ENCODE measurements at regions not wholly inside any gene's neighbourhood (a gene's known extent, or its start where the extent isn't known, plus 50 kb on each side); places are given as distances from the start of the nearest gene placed in this dataset.

DNA sequence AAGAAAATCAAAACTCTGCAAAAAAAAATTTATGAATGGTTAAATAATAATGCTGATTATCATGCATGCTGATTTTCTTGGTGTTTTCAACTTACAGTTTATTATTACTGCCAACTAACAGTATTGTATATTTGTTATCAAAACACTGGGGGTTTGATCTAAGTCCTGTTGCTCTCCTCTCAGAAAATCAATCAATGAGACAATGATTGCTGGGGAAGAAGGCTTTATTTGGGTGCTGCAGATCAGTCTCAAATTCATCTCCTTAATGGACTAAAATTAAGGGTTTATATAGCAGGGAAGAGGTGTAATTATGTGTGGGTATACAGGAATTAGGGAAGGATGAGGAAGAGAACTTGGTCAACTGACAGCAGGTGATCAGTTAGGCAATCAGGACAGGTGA, 565.5 kb upstream of the CDH6 start:
- DNase-seq (ENCODE audit: insufficient read length, low spot score) (no peak), FAIRE-seq (peak; percentile 23)

DNA sequence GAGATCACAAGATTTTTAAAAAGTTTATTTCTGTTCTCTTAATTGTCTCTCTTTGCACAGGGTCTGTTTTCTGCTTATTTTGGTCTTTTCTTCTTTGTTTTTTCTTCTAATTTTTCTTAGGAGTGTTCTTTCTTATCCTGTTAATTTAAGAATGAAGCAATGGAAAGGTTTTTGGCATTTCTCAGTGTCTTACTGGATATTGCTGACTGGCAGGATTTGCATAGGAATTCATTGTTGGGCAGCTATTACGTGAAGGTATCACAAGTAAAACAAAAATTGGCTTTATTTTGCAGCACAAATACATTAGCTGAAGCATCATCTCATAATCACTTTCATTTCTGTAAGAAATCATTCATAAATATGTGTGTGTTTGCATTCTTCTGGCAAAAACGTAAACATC, 566.9 kb upstream of the CDH6 start:
- no peak for FAIRE-seq

DNA sequence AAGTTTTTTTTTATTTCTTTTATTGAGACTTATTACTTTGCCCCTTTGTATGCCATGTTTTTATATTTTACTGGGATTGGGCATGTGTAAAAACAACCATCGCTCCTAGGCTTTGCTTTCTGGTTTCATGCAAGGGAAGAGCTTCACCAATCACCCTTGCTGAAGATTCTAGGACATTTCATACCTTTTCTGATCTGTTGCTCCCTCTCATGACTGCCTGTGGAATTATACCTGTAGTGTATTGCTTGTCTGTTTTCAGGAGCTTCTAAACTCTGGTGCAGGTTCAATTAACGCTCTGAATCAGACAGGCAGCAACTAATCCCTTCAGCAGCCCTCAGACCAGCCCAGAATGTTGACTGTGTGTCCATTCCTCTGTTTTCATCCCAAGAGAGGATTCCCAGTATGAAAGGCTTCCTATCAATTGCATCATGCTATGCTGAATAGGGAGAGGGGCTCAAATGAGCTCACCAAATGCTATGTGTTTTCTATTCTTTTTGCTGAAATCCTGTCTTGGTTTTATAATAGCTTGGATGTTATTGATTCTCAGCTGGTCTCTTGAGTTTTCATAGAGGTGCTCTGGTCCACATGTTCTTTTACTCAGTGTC, 572.9 kb upstream of the CDH6 start:
- FAIRE-seq (peak; percentile 38), DNase-seq (ENCODE audit: insufficient read length, low spot score) (no peak)

More for the DNA sequence above, 566.9 kb upstream of the CDH6 start:
- no peak for DNase-seq (ENCODE audit: insufficient read length, low spot score)

DNA sequence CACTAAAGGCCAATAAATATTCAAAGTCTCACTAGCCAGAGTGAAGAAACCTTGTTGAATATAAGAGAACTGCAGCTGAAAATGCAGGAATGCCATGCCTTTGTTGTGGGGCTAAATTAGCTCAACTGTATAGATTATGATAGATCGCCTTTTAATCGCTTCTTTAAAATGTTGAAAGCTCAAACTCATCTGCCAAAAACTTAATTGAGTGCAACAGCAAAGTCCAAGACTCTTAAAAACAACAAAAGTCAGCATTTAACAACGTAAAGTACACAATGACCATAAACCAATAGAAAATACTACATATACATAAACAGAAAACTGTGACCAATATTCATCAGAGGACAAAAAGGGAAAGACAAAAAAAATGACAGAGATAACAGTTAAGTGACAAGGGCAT, 585.0 kb upstream of the CDH6 start:
- no peak for FAIRE-seq
- no peak for DNase-seq (ENCODE audit: insufficient read length, low spot score)

DNA sequence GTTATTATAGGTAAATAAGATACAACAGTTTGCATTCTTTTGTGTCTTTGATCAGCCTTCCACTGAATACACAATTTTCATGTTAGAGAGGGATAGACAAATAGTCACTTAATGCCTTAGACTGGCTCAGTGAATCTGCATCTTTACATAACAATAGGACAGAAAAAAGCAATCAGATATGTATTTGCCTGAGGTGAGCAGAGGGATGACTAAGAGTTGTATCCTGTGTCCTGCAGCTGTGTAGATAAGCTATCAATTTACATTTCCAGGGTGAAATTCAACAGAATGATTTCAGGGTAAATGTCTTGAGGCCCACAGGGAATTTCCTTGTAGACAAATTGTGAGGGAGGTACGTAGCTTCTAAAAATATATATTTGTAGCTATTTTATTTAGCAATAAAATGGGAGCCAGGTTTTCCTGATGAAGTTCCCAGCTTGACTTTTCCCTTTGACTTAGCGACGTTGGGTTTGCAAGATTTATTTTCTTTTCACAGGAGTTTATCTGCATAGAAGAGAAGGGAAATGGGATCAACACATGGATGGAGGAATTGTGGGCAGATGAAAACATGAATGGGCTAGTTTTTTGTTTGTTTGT, 586.1 kb upstream of the CDH6 start:
- DNase-seq (ENCODE audit: insufficient read length, low spot score), result no peak
- peak; percentile 13 for FAIRE-seq

DNA sequence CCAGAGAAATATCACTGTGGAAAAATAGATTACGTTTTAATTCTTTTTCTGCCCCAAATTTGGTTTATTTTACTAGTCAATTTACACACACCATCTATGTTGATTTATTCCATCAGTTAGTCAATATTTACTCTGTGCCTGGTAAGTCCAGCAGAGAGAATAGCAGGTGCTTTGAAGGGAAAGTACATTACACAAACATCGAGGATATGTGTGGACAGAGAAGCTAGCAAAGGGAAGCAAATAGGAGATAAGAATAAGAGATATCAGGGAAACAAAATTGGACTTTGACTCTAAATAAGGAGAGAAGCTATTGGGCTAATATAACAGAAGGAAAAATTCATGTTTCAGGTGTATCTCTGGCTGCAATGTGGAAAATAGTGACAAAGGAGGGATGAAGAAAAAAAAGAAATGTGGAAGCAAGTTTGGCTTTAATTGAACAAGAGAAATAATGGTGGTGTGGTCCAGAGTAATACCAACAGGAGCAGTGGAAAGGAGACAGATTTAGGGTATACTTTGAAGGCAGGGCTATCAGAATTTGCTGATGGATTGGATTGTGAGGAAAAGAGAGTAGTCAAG, 587.7 kb upstream of the CDH6 start:
- DNase-seq (ENCODE audit: insufficient read length, low spot score), result no peak

DNA sequence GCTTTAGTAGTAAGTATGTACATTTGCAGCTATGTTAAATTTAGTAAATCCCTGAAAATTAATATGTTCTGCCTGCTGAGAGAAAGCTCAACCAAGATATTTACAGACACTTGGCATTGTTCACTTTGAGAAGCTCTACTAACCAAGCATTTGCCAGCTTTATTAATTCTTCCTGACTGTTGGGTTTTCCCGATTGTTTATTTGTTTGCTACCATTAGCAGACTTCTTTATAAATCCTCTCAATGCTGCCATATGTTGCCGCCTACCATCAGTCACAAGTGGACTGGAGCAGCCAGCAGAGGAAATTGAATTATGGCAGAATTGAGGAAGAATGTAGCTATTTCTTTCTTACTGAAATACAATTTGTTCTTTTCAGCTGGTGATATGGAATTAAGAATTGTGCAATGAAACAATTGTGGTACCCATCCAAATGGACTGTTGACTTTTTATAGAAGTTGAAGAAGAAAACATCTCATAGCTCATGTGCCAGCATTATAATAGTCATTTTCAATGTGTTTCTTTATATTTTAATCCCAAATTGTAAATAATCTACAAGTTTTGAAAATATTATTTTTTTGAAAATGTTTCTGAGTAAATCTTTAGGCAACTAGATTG, 588.7 kb upstream of the CDH6 start:
- DNase-seq (ENCODE audit: insufficient read length, low spot score) (no peak), FAIRE-seq (no peak)

More for the DNA sequence above, 587.7 kb upstream of the CDH6 start:
- no peak for FAIRE-seq

DNA sequence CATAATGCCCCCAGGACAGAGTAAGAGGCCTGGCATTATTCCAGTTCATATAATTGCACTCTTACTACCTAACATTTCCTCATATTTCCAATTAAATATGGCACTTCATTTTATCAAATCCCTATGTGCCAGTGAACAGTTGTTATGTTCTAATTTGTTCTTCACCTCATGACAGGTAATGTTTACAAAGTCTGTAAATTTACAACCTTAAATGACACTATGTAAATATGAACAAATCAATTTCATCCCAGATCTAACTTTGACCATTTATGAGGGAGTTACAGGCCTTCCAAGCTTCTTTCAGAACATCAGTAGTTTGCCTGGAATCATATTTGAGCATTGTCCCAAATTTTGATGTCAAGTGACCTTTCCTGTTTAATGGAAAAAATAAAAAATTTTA, 592.6 kb upstream of the CDH6 start:
- no peak for DNase-seq (ENCODE audit: insufficient read length, low spot score)
- no peak for FAIRE-seq

DNA sequence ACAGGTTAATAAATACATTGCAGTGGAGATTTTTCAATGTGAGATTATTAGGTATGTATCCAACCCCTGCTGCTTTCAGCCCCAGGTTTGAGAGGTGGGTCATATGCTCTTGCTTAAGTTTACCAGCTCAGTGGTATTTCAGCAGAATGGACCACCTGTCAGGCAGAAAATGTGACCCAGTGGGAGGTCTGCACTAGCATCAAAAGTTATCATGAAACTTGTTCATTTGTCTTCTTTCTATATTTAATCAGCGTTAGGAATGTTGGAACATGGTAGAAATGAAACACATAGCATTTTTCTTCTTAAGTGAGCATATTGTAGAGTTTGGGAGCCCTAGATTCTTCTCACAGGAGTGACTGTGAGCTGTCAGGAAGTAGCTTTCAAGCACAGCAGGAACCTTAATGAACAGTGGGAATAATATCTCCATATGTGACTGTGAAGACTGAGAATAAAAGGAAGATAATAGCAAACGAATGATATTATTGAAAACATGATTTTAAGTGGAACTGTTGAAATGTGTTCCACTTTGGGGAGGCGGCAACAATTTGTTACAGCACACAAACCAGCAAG, 596.9 kb upstream of the CDH6 start:
- DNase-seq (ENCODE audit: insufficient read length, low spot score) (no peak), FAIRE-seq (no peak)

DNA sequence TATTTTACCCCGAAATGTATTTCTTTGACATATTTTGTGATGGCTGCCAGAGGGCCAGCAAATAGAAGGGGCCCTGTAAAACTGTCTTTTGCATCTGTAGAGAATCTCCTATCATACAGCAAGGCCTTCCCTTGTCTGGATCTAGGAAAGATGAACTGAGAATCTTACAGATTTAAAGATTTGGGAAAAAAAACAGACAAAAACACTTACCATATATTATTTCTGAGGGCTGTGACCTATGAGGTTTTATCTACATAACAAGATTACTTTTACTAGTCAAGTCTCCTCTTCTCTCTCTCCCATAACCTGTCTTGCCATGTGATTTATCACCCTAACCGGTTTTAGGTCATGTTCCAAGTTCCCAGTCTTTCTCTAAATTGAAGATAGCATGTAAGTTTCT, 599.2 kb upstream of the CDH6 start:
- FAIRE-seq (no peak), DNase-seq (ENCODE audit: insufficient read length, low spot score) (no peak)

DNA sequence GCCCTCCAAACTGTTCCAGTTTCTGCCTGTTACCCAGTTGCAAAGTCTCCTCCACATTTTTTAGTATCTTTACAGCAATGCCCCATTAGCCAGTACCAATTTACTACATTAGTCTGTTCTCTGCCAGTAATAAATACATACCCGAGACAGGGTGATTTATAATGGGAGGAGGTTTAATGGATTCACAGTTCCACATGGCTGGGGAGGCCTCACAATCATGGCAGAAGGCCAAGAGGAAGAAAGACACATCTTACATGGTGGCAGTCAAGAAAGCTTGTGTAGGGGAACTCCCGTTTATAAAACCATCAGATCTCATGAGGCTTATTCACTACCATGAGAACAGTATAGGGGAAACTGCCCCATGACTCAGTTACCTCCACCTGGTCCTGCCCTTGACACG, 600.7 kb upstream of the CDH6 start:
- DNase-seq (ENCODE audit: insufficient read length, low spot score), result no peak
- FAIRE-seq, result peak; percentile 13

DNA sequence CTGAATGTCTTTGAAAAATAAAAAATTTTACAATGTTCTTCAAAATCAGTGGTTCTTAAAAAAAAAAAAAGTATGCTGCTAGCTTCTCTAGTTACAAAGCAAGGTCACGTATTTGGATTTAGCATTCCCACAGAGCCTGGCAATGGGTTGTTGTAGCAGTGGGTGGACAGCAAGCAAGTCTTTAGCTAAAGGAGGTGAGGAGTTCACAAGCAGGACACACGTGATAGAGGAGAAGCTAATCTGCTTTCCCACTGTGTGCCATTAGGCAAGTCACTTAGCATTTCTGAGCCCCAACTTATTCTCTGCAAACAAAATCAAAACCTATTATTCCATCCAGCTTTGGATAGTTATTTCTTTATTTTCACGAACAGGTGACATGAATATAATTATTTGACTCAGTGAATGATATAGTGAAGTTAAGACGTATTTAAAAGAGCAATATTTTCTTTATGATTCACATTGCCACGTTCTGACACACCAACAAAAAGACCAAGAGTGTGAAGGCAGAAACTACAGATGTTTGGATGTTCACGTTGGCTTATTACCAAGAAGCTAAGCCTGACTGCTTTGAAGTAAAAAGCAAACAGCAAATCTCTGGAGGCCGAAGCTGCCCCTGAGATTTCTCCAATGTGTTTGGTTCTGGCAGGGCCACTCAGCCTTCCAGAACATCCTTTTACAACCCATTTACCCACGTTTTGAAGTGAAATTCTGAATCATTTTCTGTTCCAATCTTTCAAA, 612.1 kb upstream of the CDH6 start:
- FAIRE-seq, result no peak
- DNase-seq (ENCODE audit: insufficient read length, low spot score), result no peak

DNA sequence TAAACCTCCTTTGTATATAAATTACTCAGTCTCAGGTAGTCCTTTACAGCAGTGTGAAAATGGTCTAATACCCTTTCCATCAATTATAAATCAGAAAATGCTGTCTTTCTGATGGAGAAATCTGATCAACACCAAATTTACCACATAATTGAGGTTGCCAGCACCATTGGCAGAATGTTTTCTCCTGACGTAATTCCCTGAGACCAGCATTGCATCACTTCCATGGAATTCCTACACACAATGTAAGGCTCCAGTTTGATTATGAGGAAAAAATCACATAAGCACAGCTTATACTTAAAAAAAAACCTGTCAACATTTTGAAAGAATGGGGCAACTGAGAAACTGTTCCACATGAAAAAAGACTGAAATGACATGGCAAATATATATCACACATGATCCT, 618.7 kb upstream of the CDH6 start:
- FAIRE-seq, result peak; percentile 52
- peak; percentile 36 for DNase-seq (ENCODE audit: insufficient read length, low spot score)

DNA sequence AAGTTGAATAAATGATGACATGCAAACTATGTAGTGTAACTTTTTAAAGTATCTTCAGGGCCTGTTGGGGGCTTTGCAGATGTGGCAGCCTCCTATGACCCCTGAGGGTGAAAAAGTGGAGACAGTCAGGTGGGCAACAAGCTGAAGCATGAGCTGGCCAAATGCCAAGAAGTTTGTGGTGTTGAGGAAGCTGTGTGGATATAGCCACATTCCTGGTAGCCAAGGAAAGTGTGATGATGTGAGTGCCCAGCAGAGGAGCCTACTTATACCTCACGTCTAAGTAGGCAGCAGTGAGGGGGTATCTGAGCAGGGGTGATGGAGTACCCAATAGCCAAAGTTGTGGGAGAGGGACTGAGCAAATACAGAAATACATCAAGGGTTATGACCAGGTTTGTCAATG, 621.2 kb upstream of the CDH6 start:
- DNase-seq (ENCODE audit: insufficient read length, low spot score) (peak; percentile 31), FAIRE-seq (peak; percentile 79)

DNA sequence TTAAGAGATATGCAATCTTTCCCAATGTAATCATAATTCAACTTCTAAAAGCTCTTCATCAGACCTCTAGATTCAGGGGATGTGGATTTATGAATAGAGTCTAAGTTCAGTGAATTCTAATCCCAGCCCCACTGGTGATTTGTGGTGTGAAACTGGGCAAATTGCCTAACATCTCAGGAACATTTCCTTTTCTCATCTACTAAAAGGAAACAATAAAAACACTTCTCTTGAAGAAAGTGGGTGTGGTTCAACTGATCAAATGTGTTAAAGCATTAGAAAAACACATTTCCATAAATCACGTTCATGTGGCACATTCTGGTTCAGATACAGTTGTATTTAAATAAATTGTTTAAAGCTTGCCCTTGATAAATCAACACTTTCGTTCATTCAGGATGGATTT, 631.7 kb upstream of the CDH6 start:
- FAIRE-seq (peak; percentile 76), DNase-seq (ENCODE audit: insufficient read length, low spot score) (no peak)

DNA sequence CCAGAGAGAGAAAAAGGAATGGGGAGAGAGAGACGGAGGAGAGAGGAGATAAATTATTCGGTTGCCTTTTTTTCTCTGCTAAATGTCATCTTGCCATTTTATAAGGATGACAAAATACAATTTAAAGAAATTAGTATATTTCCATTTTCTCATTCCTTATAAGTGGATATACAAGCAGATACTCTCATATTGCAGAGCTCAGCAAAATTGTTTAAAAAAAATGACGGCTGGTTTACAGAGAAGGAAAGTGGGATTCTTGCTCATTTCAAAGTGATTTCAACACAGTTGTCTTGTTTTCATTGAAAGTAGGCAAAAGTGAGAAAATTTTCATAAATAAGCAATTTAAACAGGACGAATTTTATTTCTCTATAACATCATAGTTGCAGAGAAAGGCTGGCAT, 641.9 kb upstream of the CDH6 start:
- DNase-seq (ENCODE audit: insufficient read length, low spot score) (no peak), FAIRE-seq (no peak)

DNA sequence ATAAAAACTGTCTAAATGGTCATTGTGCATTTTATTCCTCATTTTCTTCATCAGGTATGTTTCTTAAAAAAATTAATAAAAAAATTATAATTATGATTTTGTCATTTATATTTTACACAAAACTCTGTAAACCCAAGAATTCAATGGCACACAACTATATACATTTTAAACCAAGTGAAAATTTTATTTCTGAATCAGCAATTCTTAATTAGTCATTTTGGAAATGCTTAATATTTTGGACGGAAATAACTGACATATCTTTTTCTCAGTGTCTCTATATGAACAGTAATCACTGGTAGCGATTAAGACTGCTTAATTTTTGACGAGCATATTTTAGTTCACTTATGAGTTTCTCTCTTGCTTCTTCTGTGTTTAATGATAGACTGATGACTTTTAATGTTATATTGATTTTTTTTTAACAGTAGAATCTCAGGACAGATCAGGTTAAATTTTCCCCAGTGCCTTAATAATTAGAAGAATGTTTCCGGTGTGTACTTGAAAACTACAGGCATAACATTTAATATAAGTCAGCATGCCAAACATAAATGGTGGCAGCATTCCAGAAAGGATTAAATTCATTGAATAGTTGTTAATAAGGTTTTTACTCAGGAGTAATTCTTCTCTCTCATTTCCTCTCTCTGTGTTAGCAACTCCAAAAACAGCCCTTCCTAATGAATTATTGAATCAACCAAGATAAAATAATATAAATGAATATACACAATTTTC, 644.7 kb upstream of the CDH6 start:
- DNase-seq (ENCODE audit: insufficient read length, low spot score), result no peak
- FAIRE-seq, result no peak

DNA sequence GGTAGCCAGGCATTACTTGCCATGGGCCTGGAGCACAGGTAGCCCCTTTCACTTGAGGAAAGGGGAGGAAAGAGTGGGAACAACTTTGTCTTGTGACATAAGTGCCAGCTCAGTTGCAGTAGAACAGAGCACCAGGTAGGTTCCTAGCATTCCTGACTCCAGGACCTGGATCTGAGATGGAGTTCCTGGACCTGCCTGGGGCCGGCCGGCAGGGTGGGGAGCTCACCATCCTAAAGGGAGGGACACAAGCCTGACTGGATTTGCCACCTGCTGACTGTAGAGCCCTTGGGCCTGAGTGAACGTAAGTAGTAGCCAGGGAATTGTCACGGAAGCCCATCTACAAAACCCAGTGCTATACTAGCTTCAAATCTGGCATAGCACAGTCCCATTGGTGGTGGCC, 653.3 kb upstream of the CDH6 start:
- peak; percentile 9 for FAIRE-seq
- no peak for DNase-seq (ENCODE audit: insufficient read length, low spot score)

DNA sequence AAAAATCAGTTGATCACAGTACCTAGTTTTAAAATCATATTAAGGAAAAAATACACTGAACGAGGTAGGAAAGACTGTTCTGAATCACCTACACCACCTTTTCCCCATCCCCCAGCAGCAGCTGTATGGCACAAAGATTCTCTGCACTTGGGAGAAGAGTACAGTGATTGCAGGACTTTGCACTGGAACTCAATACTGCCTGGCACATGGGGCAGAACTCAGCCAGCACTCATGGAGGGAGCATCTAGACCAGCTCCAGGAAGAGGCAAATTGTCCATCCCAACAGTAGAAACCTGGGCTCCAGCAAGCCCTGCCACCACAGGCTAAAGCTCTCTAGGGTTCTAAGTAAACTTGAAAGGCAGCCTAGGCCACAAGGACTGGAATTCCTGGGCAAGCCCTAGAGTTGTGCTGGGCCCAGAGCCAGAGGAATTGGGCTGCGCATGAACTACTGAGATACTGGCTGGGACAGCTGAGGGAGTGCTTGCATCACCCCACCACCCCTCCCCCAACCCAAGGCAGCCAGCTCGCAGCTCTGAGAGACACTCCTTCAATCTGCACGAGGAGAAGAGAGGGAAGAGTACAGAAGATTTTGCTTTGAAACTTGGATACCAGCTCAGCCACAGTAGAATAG, 654.4 kb upstream of the CDH6 start:
- FAIRE-seq (no peak), DNase-seq (ENCODE audit: insufficient read length, low spot score) (no peak)

DNA sequence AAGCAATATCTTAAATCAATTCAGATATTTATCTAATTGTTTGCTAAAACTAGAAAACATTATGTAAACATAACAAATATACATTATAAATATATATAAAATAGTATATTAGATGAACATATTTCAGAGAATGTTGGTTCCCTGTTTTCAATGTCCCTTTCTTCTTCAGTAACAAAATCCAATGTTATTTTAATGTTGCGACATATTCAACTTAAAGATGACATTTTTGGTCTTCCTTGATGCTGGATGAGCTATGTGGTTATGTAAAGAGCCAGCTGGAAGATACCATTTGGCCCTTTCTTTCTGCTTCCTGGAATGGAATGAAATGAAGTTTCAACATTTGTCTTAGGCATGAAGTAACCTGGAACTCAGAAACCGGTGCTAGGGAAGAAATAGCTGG, 668.1 kb upstream of the CDH6 start:
- no peak for FAIRE-seq
- no peak for DNase-seq (ENCODE audit: insufficient read length, low spot score)
